HG03442 (cell line): ENCODE measurements at regions not wholly inside any gene's neighbourhood (a gene's known extent, or its start where the extent isn't known, plus 50 kb on each side); places are given as distances from the start of the nearest gene placed in this dataset.
"Not testable (repeated sequence)": the region's sequence is repeated elsewhere in the genome, so short reads cannot be mapped to it uniquely, and the experiment has no call there.

ENCODE experiments used
- ATAC-seq: cut with Tn5 transposase; IDR thresholded peaks from one replicate; pipeline ENCODE4 v1.9.1; 2021; ENCODE audit warnings: mild to moderate bottlenecking, moderate library complexity; ENCODE audit not compliant: unreplicated experiment

DNA sequence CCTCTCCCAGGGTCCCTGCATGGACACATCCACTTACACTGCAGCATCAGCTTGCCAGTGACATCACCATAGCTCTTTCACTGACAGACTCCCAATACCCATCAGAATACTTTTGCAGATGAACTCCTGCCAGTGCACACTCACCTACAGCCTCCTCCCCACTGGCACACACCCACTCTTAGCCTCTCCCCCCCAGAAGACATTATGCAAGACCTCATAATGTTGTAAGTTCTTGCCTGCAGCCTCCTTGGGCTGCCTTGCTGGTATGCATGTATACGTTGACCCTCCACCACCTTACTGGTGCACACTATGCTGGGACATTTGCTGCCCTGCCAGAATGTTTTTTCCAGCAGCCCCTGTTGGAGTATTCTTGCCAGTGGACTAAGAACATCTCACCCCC, 324.2 kb downstream of the AEBP2 start:
- ATAC-seq = no peak

DNA sequence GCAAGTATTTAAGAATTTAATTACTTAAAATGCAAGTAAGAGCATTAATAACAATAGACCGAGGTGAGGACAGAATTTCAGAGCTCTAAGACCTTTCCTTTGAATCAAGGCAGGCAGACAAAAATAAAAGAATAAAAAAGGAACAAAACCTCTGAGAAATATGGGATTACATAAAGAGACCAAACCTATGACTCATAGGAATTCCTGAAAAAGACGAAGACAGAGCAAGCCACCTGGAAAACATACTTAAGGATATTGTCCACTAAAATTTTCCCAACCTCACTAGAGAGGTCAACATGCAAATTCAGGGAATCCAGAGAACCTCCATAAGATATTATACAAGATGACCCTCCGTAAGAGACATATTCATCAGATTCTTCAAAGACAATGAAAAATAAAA, 325.1 kb downstream of the AEBP2 start:
- no peak for ATAC-seq

- no peak for ATAC-seq
These were observed 332.6 kb downstream of the AEBP2 start for GRCh38 chr12:19771858-19772257.

DNA sequence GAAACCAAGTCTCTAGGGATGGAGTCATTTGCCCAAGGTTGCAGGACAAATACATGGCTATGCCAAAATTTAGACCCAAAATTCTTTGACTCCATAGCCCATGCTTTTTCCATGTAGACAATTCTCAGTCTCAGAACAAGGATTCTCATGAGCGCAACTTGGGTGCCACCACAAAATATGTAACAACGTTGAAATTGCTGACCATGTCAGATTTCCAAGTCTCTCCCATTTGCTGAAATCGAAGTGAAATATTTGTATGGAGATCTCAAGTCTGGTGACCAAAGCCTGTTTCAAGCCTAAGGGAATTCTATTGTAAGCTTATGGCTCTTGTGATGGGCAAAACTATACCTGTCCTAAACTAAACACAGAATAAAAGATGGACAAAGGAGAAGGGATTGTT, 333.5 kb downstream of the AEBP2 start:
- ATAC-seq = no peak

- ATAC-seq = no peak
These were observed 335.9 kb downstream of the AEBP2 start for GRCh38 chr12:19775241-19775640.

DNA sequence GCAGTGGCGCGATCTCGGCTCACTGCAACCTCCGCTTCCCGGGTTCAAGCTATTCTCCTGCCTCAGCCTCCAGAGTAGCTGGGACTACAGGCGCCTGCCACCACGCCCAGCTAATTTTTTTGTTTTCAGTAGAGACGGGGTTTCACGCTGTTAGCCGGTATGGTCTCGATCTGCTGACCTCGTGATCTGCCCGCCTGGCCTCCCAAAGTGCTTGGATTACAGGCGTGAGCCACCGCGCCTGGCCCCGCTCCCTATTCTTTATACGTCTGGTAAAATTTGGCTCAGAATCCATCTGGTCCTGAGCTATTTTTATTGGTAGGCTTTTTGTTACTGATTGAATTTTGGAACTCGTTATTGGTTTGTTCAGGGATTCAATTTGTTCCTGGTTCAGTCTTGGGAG, 336.7 kb downstream of the AEBP2 start:
- ATAC-seq = not testable (repeated sequence)

DNA sequence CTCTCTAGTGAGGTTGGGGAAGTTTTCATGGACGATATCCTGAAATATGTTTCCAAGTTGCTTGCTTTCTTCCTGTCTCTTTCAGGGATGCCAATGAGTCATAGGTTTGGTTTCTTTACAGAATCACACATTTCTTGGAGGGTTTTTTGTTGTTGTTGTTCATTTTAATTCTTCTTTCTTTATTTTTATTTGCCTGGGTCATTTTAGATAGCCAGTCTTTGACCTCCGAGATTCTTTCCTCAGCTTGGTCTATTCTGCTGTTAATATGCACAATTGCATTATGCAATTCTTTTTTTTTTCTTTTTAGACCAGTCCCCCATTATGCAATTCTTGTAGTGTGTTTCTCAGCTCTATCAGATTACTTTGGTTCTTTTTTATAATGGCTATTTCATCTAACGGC, 338.9 kb downstream of the AEBP2 start:
- ATAC-seq = no peak

DNA sequence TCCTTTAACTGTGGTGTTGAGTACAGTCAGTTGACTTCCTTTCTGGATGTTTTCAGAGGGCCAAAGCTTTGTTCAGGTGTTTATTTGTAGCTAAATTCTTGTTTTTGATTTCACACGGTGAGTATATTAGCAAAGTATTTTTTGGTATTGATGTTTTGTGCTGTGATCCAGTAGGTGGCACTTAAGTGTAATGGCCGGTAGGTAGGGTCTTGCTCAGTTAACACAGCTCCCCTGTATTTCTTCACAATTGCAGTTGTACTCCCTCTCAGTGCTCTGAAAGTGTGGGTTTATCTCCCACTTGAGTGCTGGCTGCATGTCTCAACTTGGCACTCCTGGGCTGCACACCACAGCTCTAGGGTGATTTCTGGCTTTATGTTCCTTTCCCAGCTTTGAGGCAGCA, 339.5 kb downstream of the AEBP2 start:
- ATAC-seq = no peak

- no peak for ATAC-seq
These were observed 340.2 kb downstream of the AEBP2 start for GRCh38 chr12:19779395-19780056.

- no peak for ATAC-seq
These were observed 341.2 kb downstream of the AEBP2 start for GRCh38 chr12:19780460-19780859.

DNA sequence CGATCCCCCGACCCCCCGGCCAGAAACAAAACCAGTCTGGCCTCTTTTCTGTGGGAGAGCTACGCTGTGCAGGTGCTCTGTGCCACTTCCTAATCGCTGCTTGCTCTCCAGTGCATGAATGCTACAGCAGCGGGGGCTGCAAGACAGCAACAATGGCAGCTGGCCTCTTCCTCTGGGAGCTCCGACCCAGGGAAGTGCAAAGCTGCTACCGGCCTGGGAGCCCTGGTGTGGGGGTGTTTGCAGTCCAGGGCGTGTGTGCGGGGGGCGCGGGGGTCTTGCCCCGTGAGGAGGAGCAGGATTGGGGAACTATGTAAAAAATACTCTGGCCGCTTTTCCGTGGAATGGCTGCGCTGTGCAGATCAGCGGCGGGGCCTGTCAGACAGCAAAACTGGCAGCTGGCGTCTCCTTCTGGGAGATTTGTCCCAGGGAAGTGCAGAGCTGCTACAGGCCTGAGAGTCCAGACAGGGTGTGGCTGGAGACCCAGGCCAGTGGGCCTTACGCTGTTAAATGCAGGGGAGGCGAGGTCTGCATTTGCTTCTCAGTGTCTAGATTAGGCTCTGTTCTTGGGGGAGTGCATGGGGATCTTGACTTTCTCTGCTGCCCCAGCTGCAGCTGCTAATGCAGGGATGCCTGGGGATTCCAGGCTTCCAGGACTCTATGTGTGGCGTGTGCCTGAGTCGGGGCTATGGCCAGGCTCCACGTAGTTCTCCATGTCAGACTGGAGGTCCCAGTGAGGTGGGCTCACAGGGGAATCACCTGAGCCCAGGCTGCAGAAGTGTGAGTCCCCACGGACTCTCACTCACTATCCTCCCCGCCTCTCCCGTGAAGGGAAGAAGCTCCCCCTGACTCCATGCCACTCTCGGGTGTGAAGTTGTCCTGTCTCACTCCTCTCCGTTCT, 344.5 kb downstream of the AEBP2 start:
- ATAC-seq = no peak

GRCh38 chr12:19792028-19792427, 352.7 kb downstream of the AEBP2 start:
- no peak for ATAC-seq

DNA sequence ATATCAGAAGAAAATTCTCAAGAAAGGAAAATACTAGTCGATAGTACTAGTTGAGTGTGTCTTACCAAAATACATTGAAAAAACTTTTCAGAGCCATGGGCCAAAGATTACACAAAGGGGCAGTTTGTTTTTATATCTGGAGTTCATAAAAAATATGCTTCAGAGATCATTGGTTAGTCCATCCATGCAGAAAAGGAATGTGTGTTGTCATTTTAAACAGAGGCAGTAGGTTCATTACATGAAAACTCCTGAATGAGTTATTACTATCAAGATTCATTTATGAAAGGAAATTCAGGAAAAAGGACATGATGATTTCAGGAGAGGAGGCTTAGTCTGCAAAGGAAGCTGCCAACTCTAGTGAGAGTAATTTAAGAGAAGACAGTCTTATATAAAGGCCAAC, 354.8 kb downstream of the AEBP2 start:
- ATAC-seq = no peak

DNA sequence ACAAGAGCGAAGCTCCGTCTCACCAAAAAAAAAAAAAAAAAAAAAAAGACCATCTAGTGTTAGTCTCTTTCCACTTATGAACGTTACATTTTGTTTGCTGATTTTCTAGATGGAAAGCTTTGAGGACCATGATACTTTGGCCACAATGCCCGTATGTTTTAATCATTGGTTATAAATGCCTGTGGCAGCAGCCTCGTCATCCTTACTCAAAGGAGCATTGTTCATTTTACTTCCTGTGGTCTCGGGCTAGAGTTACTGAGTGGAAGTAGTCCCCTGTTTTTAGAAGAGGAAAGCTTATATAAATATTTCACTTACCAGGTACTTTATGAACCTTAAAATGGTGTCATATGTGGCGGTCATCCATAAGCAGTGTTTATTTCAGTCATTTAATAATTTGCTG, 359.9 kb downstream of the AEBP2 start:
- no peak for ATAC-seq

GRCh38 chr12:19799895-19800602, 360.8 kb downstream of the AEBP2 start:
- ATAC-seq = no peak

GRCh38 chr12:19800884-19801283, 361.6 kb downstream of the AEBP2 start:
- no peak for ATAC-seq

DNA sequence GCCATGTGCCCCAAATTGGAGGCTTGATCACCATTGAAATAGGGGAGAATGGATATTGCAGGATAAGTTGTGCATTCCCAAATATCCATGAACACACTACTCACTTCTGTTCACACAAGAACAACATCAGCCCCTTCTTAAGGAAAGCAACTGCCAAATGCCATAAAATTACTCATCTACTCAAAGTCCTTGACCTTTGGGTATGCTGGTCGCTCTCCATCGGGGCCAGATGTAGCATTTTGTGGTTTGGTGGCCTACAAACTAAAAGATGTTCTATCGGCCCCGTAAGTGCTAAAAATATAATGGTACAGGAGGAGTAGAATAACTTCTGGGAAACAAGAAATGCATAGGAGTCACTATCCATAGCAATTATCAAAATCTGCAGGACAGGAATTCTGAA, 362.6 kb downstream of the AEBP2 start:
- no peak for ATAC-seq

DNA sequence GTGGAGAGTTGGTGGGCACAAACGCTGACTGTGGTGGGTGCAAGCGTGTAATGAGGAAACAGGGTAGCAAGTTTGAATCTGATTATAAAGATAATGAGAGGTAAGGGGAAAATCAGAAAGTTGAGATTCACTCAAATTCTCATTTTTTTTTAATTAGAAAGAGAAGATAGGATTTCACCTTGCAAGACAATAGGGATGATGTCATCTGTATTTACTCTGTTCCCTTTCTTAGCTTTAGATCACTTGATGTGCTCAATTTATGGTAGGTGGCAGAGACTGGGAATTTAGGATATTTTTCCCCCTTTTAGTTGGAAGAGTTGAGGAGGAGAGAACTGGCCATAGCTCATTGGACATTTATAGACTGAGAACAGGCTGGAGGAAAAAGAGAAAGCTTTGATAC, 363.6 kb downstream of the AEBP2 start:
- ATAC-seq = no peak

DNA sequence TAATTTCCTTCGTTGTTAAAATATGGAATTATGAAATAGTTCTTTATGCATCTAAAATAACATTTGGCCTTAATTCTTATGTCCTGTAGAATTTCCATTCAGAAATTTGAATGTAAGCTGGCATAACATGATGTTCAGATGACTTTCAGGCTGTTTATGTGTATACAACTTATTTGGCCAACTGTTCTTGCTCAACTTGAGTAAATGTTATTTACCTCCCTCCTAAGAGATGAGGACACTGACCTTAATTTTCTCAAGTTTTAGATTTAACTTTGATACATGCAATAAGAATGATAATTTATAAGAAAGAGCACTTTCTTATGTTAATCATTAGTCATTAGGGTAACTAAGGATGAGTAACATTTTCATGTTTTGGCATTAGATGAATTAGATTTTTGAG, 365.4 kb downstream of the AEBP2 start:
- ATAC-seq = no peak

DNA sequence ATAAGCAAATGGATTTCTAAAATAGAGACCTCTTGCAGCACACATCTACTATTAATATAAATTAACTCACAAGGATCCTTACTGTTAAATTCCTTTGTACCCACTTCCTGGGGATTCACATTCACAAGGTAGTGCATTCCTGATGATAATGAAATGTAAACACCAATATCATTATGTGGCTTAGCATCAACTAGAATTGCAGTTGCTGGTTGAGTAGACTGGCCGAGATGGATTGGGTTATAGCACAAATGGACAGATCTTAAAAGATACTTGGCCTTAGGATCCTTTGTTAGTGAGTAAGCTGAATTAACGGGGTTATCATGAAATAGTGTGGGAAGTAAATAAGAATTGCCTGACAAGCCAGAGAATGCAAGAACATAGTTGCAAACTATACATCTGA, 369.1 kb downstream of the AEBP2 start:
- no peak for ATAC-seq

GRCh38 chr12:19810213-19810612, 370.9 kb downstream of the AEBP2 start:
- no peak for ATAC-seq

DNA sequence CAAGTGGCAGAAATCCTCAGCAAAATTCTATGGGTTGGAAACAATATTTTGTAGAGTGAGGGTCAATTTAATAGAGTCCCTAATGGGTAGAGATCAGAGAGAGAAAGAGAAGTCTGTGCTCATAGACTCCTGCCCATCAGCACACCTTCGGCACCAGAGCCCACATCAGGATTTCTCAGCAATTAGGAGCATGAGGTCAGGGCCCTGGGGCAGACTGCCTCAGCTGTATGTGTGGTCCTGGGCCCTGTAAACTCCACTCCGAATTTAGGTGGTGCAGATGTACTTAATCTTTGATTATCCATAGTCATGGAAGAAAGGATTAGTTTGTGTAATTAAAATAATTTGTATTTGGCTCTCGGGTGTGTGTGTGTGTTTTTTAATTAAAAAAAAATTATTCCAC, 372.6 kb downstream of the AEBP2 start:
- ATAC-seq = no peak
